ENCODE measurements at regions not wholly inside any gene's neighbourhood (a gene's known extent, or its start where the extent isn't known, plus 50 kb on each side); places are given as distances from the start of the nearest gene placed in this dataset.

GRCh38 chr14:101132588-101132987 lies 229.1 kb upstream of the RTL1 start:
- no peak for DNase-seq

- no peak for DNase-seq
Measured at GRCh38 chr14:101133068-101133467, 229.5 kb upstream of the RTL1 start.

- no peak for DNase-seq
Measured at GRCh38 chr14:101134161-101134631, 230.7 kb upstream of the RTL1 start.

- DNase-seq, result no peak
Measured at GRCh38 chr14:101134851-101135433, 231.4 kb upstream of the RTL1 start.

DNA sequence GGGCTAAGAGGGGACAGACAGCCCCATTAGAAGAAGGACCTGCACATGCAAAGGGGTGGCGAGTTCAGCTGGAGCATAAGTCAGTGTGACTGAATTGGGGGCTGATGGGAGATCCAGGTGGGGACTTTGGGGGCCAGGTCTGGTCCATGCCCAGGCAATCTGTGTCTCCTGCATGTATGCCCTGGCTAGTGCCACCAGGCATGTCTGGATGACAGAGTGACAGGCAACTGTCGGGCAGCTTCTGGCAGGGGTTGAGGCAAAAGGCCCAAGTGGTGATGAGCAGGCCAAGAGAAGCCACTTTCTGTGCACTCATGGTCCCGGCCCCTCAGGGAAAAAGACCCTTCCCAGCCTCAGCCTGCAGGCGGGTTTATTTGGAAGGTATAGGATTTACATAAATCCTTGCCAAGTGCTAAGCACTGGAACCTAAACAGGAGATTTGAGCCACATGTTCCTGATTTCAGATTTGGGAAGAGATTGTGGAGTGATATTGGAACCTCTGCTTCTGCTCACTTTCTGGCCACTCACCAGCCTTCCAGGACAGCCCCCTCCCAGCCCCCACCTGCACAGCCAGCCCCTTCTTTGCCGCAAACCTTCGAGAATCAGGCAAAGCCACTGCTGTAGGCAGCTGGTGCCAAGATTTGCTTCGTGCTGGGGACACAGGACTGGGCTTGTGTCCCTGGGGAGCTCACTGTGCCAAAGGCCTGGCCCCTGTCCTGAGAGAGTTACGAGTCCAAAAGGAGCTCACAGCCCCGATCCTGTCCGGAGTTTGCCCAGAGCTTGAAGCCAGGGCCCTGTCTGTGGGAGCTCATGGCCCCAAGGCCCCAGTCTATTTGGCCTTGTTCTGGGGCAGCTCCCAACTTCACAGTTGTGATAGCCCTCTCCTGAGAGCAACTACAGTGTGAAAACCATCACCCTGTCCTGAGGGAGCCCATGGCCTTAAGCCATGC lies 232.5 kb upstream of the RTL1 start:
- peak in 23 of 56 donors; percentile 17 to 76 (median 38) for DNase-seq

DNA sequence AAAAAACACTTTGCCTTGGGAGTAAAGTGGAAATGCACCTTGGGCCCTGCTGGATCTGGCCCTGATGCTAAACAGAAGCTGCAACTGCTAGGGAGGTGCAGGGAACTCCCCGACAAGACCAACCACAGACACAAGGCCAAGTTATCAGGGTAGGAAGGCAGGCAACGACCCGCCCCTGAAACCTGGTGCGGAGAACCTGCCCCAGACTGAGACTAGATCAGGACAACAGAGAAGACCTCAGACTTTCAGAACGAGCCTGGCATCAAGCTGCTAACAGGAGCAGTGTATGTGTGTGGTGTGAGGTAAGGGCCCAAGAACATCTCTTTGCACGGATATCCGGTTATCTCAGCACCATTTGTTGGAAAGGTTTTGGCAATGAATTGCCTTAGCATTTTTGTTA lies 233.7 kb upstream of the RTL1 start:
- DNase-seq, result no peak

DNA sequence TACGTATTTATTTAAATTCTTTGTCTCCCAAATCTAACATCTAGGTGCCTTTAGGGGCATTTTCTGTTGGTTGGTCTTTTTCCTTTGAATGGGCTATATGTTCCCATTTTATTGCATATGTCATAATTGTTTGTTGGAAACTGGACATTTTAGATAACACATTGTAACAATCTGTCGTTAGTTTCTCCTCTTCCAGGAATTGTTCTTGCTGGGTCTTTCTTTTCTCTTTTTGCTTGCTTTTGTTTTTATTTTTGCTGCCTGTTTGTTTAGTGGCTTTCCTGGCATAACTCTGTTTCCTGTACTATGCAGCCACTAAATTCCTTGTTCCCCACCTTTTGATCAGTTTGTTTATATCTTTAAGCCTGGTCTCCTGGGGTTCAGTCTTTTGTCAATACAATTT lies 244.3 kb upstream of the RTL1 start:
- no peak for DNase-seq

DNA sequence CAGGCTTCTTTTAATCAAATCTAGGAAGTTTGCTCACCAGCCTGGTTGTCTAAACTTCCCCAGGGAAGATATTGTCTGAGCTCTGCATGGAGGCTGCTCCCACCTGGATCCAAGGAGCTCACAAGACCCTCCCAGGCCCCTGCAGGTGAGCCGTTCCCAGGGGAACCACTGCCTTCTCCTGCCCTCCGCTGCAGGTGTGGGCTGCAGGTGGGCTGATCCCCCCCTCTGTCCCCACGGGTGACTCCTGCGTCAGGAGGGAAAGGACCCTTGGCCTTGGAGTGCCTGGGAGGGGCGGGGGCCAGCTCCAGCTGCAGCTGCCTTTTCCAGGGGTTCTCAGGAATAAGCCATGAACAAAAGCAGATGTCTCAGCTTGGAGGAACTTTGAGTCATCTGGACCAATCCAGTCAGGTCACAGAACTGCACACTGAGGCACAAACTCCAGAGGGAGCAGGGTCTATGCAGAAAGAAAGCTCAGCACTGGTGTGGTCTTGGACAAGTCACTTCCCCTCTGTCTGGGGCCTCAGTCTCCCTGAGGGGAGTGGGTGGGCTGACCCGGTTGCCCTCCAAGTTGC lies 246.6 kb upstream of the RTL1 start:
- no peak for DNase-seq

DNA sequence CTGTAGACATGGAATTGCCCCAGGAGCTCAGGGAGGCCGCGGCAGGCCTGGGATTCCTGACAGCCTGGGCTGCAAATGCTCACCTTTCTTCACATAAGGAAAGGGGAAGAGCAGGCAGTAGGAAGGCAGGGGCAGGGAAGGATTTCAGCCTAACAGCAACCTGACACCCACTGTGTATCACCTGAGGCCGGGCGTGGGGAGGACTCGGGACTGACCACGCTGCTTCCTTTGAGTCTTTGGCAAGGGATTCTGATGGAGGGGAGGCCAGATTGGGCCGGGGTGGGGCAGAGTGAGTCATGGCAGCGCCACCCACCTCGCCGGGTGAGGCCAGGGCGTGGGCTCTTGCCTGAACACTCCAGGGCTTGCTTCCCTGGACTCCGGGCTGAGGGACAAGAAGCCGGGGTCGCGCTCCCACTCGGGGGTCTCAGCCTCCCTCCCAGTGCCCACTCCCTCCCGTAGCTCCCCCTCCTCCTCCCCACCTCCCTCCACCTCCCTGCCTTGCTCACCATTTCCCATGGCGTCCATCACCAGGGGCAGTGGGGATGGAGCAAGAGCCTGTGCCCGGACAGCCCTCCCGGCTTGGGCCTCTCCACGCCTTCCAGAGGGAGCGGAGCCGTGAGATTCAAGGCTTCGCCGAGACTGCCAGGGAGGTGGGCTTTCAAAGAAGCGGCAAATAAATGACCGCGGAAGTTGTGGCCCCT lies 247.9 kb upstream of the RTL1 start:
- DNase-seq, result no peak

- DNase-seq, result no peak
Measured at GRCh38 chr14:101151927-101152305, 248.4 kb upstream of the RTL1 start.

- no peak for DNase-seq
Measured at GRCh38 chr14:101152855-101153254, 249.3 kb upstream of the RTL1 start.

- DNase-seq, result no peak
Measured at GRCh38 chr14:101153691-101154090, 250.2 kb upstream of the RTL1 start.

DNA sequence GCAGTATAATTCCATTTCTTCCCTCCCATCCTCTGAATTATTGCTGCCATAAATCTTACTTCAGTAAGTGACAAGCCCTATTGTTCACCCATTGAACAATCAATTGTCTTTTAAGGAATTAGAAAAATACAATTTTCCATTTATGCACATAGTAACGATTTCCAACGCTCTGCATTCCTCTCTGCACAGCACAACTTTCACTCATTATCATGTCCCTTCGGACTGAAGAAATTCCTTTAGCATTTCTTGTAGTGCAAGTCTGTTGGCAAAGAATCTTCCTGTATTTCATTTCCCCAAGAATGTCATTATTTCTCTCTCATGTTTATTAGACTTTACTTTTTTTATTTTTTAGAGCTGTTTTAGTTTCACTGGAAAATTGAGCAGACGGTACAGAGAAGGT lies 252.1 kb upstream of the RTL1 start:
- DNase-seq, result no peak

GRCh38 chr14:101167428-101167827 lies 263.9 kb upstream of the RTL1 start:
- no peak for DNase-seq

- no peak for DNase-seq
Measured at GRCh38 chr14:101169267-101169666, 265.7 kb upstream of the RTL1 start.

DNA sequence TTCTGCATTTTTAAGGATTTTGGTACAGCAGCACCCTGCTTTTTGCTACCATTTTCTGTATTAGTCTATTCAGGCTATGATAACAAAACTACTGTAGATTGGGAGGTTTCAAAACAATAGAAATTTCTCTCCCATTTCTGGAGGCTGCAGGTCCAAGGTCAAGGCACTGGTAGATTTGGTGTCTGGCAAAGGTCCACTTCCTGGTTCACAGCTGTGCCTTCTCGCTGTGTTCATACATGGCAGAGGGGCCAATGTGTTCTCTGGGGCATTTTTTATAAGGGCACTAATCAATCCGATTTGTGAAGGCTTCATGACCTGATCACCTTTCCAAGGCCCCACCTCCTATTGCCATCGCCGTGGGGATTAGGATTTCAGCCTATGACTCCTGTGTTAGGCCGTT lies 268.1 kb upstream of the RTL1 start:
- no peak for DNase-seq

- no peak for DNase-seq
Measured at GRCh38 chr14:101173698-101174521, 270.4 kb upstream of the RTL1 start.

DNA sequence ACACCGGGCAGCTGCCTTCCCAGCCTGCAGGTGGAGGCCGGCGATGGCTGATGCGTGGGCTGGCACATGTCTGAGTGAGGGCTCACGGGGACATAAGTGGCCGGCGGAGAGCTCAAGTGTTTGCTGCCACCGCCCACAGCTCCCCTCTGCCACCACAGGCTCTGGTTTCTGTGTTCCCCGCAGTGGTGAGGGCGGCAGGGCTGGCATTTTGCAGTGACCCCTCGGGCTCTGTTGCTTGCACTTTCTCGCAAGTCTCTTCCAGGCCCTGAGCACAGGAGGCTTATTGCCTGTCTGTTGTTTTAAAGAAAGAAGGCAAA lies 271.0 kb upstream of the RTL1 start:
- no peak for DNase-seq

DNA sequence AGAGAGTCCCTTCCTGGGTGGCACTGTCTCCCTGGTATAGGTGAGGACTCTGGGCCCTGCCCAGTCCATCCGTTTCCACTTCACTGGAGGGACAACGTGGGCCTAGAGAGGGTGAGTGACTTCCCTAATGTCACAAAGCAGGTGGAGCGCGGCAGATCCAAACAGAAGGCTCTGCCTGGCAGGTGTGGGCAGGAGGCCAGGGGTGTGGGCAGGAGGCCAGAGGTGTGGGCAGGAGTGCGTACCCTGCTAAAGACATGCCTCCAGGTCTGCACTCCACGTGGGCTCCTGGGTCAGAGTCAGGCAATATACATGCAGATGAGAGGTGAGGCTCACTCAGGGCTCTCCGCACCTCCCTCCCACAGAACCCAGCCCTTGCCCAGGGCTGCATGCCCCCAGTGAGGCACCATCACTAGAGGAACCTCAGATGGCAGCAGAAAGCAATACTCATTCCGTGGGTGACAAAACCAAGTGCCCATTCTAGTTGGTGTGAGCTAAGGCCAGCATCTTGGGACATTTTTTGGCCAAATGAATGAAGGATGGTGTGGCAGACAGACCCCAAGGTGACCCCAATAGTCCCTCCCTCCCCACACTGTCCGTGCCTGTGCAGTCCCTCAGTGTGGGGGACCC lies 271.6 kb upstream of the RTL1 start:
- DNase-seq, result no peak

DNA sequence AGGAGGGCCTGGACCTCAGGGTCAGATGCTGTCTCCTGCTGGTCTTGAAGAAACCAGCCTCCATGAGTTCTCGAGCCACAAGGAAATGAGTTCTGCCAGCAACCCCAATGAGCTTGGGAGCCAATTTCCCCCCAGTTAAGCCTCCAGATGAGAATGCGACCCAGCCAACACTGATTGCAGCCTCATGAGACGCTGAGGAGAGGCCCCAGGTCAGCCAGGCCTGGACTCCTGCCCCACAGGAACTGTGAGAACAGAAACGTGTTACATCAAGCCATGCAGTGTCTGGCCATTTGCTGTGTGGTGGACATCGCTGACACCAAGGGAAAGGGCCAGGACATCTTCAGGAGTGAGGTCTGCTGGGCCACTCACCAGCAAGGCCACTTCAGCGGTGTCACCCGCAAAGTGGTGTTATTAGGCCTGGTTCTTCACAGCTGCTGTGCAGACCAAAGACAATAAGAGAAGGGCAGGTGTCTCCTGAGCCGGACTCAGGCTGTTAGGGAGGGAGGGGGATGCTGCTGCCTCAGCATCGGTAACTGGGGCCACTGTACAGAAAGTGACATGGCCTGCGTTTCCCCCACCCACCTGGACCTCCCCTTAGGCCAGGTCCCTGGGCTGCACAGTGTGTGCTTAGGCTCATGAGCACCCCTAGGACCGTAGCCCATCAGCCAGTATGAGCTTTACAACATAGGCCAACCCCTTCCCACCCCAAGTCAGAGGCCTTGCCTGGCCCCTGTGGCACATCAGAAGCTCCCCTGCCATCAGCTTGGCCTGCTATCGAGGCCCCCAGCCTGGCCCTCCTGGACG lies 272.4 kb upstream of the RTL1 start:
- no peak for DNase-seq

Data from amygdala (tissue), 56 donors.